Ectodermal cell (in vitro differentiated cells): ENCODE measurements at regions not wholly inside any gene's neighbourhood (a gene's known extent, or its start where the extent isn't known, plus 50 kb on each side); places are given as distances from the start of the nearest gene placed in this dataset.

Source experiments
- H3K27ac ChIP-seq: 2 replicates; pipeline ENCODE4 v1.7.0; 2013; ENCODE audit warnings: mild to moderate bottlenecking, low read depth, low read length; ENCODE audit not compliant: insufficient read depth, poor library complexity, severe bottlenecking
- H3K27me3 ChIP-seq: 2 replicates; pipeline ENCODE4 v1.7.0; 2013; ENCODE audit warnings: mild to moderate bottlenecking, low read length; ENCODE audit not compliant: insufficient read depth, control insufficient read depth, poor library complexity, severe bottlenecking
- H3K36me3 ChIP-seq: one replicate; pipeline ENCODE4 v1.7.0; 2013; ENCODE audit warnings: low read length; ENCODE audit not compliant: control insufficient read depth, insufficient read depth
- H3K4me1 ChIP-seq: one replicate; pipeline ENCODE4 v1.7.0; 2013; ENCODE audit warnings: low read length; ENCODE audit not compliant: control insufficient read depth, insufficient read depth
- H3K4me3 ChIP-seq: 2 replicates; pipeline ENCODE4 v1.7.0; 2013; ENCODE audit warnings: low read depth, low read length, control low read depth; ENCODE audit not compliant: insufficient read depth
- H3K9me3 ChIP-seq: 2 replicates; pipeline ENCODE4 v1.7.0; 2013; ENCODE audit warnings: mild to moderate bottlenecking, low read length, moderate library complexity; ENCODE audit not compliant: control insufficient read depth
- WGBS, 2 experiments: methylation state at CpG; one replicate each; pipeline ENCODE4 v1.1.7; 2013; ENCODE audit warnings: missing lambda C conversion rate in 2 of 2; 5-methylcytosine and 5-hydroxymethylcytosine counted together

DNA sequence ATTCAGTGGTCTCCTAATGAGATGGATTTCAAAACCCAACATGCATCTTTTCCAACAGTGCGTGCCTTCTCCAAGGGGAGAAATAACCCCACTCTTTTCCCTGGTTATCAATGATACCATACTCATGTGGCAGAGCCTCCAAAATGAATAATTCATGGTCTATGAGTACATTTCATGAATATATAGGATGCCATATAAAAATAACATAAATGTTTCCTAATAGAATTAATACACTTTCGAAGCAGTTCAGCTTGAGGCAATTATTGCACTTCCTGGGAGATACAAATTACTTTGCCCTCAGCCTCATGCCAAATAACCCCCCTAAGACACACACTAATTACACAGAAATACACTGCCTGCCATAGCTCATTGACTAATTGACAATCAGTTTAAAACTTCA lies 318.6 kb downstream of the ZSWIM6 start:
- Histone ChIP-seq H3K9me3 (no peaks in the 10 kb centered on the region), H3K27ac (no peak overlapping the region), H3K27me3 (no peaks in the 10 kb centered on the region), H3K4me3 (no peak overlapping the region), H3K4me1 (no peaks in the 10 kb centered on the region), H3K36me3 (no peaks in the 10 kb centered on the region)
- 91 to 92% methylated on average over 2 of the region's 2 CpGs for WGBS, 2 experiments

GRCh38 chr5:61651195-61651594 lies 319.1 kb downstream of the ZSWIM6 start:
- Histone ChIP-seq H3K4me3 (no peak overlapping the region), H3K9me3 (no peaks in the 10 kb centered on the region), H3K4me1 (no peaks in the 10 kb centered on the region), H3K36me3 (no peaks in the 10 kb centered on the region), H3K27ac (no peak overlapping the region), H3K27me3 (no peaks in the 10 kb centered on the region)
- WGBS, 2 experiments = 100% methylated on average over 1 of the region's 2 CpGs; no CpG with 5 or more reads in 1 of the 2 experiments

DNA sequence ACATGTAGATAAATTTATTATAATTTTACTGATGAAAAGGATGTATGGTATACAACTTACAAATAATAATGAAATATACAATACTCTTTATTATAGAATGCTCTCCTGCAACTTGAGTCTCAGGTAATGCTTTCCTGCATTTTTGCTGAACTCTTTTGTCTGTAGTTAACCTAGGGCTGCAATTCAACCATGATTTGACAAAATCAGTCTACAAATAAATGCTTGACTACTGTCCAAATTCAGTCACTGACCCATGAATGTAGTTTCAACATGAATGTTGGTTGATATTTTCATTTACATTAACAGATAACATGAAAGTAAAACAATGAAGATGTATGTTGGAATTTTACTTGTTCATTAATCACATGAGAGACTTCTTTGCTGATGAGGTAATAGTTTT lies 320.9 kb downstream of the ZSWIM6 start:
- Histone ChIP-seq H3K9me3 (no peaks in the 10 kb centered on the region), H3K27ac (no peak overlapping the region), H3K36me3 (no peaks in the 10 kb centered on the region), H3K4me1 (peaks cover 10% of the 10 kb centered on the region), H3K27me3 (no peaks in the 10 kb centered on the region), H3K4me3 (no peak overlapping the region)

- Histone ChIP-seq H3K4me3 (no peak overlapping the region), H3K27ac (no peak overlapping the region), H3K9me3 (no peaks in the 10 kb centered on the region), H3K27me3 (no peaks in the 10 kb centered on the region), H3K4me1 (peaks cover 15% of the 10 kb centered on the region), H3K36me3 (no peaks in the 10 kb centered on the region)
- 82 to 84% methylated on average over 7 of the region's 7 CpGs for WGBS, 2 experiments
These were observed 321.9 kb downstream of the ZSWIM6 start for GRCh38 chr5:61653807-61654580.

GRCh38 chr5:61654876-61655275 lies 322.8 kb downstream of the ZSWIM6 start:
- Histone ChIP-seq H3K36me3 (no peaks in the 10 kb centered on the region), H3K27me3 (no peaks in the 10 kb centered on the region), H3K4me3 (no peak overlapping the region), H3K27ac (no peak overlapping the region), H3K9me3 (no peaks in the 10 kb centered on the region), H3K4me1 (peaks cover 17% of the 10 kb centered on the region)
- WGBS, 2 experiments = 91 to 96% methylated on average over 2 of the region's 2 CpGs

- Histone ChIP-seq H3K9me3 (no peaks in the 10 kb centered on the region), H3K36me3 (no peaks in the 10 kb centered on the region), H3K27ac (no peak overlapping the region), H3K27me3 (no peaks in the 10 kb centered on the region), H3K4me3 (no peak overlapping the region), H3K4me1 (peaks cover 17% of the 10 kb centered on the region)
- WGBS, 2 experiments = 72 to 75% methylated on average over 7 of the region's 7 CpGs
These were observed 325.0 kb downstream of the ZSWIM6 start for GRCh38 chr5:61657010-61657409.

GRCh38 chr5:61657686-61658085 lies 325.6 kb downstream of the ZSWIM6 start:
- Histone ChIP-seq H3K4me1 (peaks cover 17% of the 10 kb centered on the region), H3K4me3 (no peak overlapping the region), H3K27ac (no peak overlapping the region), H3K36me3 (no peaks in the 10 kb centered on the region), H3K9me3 (no peaks in the 10 kb centered on the region), H3K27me3 (no peaks in the 10 kb centered on the region)
- WGBS, 2 experiments = 80 to 86% methylated on average over 3 of the region's 3 CpGs

GRCh38 chr5:61658592-61659008 lies 326.5 kb downstream of the ZSWIM6 start:
- Histone ChIP-seq H3K4me3 (no peak overlapping the region), H3K4me1 (peaks cover 17% of the 10 kb centered on the region), H3K36me3 (no peaks in the 10 kb centered on the region), H3K27me3 (no peaks in the 10 kb centered on the region), H3K27ac (no peak overlapping the region), H3K9me3 (no peaks in the 10 kb centered on the region)
- 48 to 49% methylated on average over 9 of the region's 9 CpGs for WGBS, 2 experiments

GRCh38 chr5:61659221-61659696 lies 327.2 kb downstream of the ZSWIM6 start:
- H3K36me3 ChIP-seq = no peaks in the 10 kb centered on the region
- peaks cover 17% of the 10 kb centered on the region for H3K4me1 ChIP-seq
- no peaks in the 10 kb centered on the region for H3K9me3 ChIP-seq
- H3K27me3 ChIP-seq = no peaks in the 10 kb centered on the region
- H3K27ac ChIP-seq = no peak overlapping the region
- H3K4me3 ChIP-seq = no peak overlapping the region
- 48 to 49% methylated on average over 13 of the region's 13 CpGs for WGBS, 2 experiments

DNA sequence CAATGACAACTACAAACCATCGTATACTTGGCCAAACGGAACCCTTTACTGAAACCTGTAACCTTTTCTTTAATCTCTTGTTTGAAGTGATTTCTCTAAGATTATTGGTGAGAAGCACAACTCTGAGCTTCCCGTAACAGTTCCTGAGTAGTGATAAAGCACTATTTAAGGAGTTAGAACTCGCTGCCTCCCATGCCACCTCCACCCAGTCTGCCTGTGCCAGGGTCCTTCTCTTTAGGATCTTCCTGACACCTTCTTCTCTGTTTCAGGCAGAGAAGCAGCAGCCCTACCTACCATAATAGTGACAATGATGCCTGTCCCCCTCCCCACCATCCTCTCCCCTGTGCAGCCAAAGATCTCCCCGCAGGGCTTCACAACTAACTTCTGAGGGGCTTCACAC lies 330.6 kb downstream of the ZSWIM6 start:
- H3K36me3 ChIP-seq = no peaks in the 10 kb centered on the region
- WGBS, 2 experiments = 91 to 95% methylated on average over 3 to 5 of the region's 5 CpGs
- H3K27me3 ChIP-seq = no peaks in the 10 kb centered on the region
- H3K27ac ChIP-seq = no peak overlapping the region
- no peak overlapping the region for H3K4me3 ChIP-seq
- H3K9me3 ChIP-seq = no peaks in the 10 kb centered on the region
- H3K4me1 ChIP-seq = peaks cover 7% of the 10 kb centered on the region
